IPS-NIHi7 (cell line): ENCODE measurements at regions not wholly inside any gene's neighbourhood (a gene's known extent, or its start where the extent isn't known, plus 50 kb on each side); places are given as distances from the start of the nearest gene placed in this dataset.
"Not testable (repeated sequence)": the region's sequence is repeated elsewhere in the genome, so short reads cannot be mapped to it uniquely, and the experiment has no call there.

ENCODE experiments used
- DNase-seq: peaks from one replicate; pipeline ENCODE4 v3.0.0; 2012; ENCODE audit warnings: mixed read lengths; ENCODE audit errors: extremely low spot score

GRCh38 chr2:34215174-34215573 lies 616.1 kb upstream of the FAM98A start:
- DNase-seq = no peak

- not testable (repeated sequence) for DNase-seq
These were observed 611.3 kb upstream of the FAM98A start for GRCh38 chr2:34210382-34210781.

GRCh38 chr2:34204560-34204959 lies 605.5 kb upstream of the FAM98A start:
- DNase-seq = no peak

GRCh38 chr2:34201099-34201498 lies 602.0 kb upstream of the FAM98A start:
- no peak for DNase-seq

- no peak for DNase-seq
These were observed 600.9 kb upstream of the FAM98A start for GRCh38 chr2:34199971-34200370.

GRCh38 chr2:34193164-34193563 lies 594.1 kb upstream of the FAM98A start:
- DNase-seq = no peak

GRCh38 chr2:34188464-34189303 lies 589.6 kb upstream of the FAM98A start:
- no peak for DNase-seq

- no peak for DNase-seq
These were observed 580.4 kb upstream of the FAM98A start for GRCh38 chr2:34179511-34179910.

GRCh38 chr2:34178482-34178881 lies 579.4 kb upstream of the FAM98A start:
- no peak for DNase-seq

GRCh38 chr2:34176693-34177092 lies 577.6 kb upstream of the FAM98A start:
- no peak for DNase-seq

GRCh38 chr2:34174506-34174905 lies 575.4 kb upstream of the FAM98A start:
- DNase-seq = no peak

GRCh38 chr2:34162231-34162630 lies 563.1 kb upstream of the FAM98A start:
- no peak for DNase-seq

GRCh38 chr2:34161549-34161948 lies 562.5 kb upstream of the FAM98A start:
- DNase-seq = no peak

- no peak for DNase-seq
These were observed 560.8 kb upstream of the FAM98A start for GRCh38 chr2:34159901-34160300.

- DNase-seq = no peak
These were observed 554.4 kb upstream of the FAM98A start for GRCh38 chr2:34153484-34153883.

GRCh38 chr2:34147780-34148179 lies 548.7 kb upstream of the FAM98A start:
- DNase-seq = no peak

- no peak for DNase-seq
These were observed 544.0 kb upstream of the FAM98A start for GRCh38 chr2:34143149-34143548.

GRCh38 chr2:34142531-34143008 lies 543.5 kb upstream of the FAM98A start:
- not testable (repeated sequence) for DNase-seq

GRCh38 chr2:34133065-34133464 lies 534.0 kb upstream of the FAM98A start:
- not testable (repeated sequence) for DNase-seq

GRCh38 chr2:34126279-34126678 lies 527.2 kb upstream of the FAM98A start:
- no peak for DNase-seq

- DNase-seq = no peak
These were observed 525.1 kb upstream of the FAM98A start for GRCh38 chr2:34123996-34124785.

GRCh38 chr2:34121076-34121475 lies 522.0 kb upstream of the FAM98A start:
- no peak for DNase-seq

- no peak for DNase-seq
These were observed 516.0 kb upstream of the FAM98A start for GRCh38 chr2:34115076-34115475.
